ENCODE measurements at regions not wholly inside any gene's neighbourhood (a gene's known extent, or its start where the extent isn't known, plus 50 kb on each side); places are given as distances from the start of the nearest gene placed in this dataset.

DNA sequence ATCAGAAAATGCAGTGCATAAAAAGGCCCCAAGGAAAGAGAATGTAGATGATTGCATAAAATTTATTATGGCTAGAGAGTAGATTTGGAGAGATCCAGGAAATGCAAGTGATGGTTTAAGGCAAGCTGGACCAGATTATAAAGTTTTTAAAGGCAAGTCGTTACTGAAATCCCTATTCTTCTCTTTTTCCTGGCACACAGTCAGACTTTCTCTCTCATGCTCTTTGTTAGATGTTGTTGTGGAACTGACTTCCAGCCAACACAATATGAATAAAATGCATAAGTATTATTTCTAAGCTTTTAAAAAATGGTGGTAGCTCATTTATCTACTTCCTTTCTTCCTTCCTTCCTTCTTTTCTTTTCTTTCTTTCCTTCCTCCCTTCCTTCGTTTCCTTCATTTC is 1085.4 kb upstream of the CDH6 start:
- Mint-ChIP-seq H3K27ac (no peak overlapping the region), H3K9me3 (peaks cover 2 to 44% (median 21%) of the 10 kb centered on the region in 9 donors), H3K36me3 (no peaks in the 10 kb centered on the region), H3K4me3 (no peak overlapping the region), H3K4me1 (no peaks in the 10 kb centered on the region), H3K27me3 (no peaks in the 10 kb centered on the region)
- POLR2A ChIA-PET, result no interaction called here
- no peak for ATAC-seq
- DNase-seq, result no peak

DNA sequence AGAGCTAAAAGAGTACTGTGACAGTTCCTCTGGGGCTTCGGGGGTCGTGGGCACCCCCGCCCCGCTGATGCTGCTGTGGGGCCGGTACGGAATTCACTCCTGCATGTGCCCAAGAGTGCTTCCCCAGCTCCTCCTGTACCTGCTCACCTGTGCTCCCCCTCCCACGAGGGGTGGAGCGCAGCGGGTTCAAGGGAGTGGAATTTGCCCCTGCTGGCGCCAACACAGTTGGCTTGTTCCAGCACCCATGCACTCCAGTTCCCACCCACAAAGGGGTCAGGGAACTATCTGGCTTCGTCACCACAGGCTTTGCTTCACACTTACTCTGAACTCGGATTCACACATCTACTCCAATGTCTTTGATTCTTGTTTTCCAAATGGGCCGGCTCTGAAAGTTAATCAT is 1086.9 kb upstream of the CDH6 start:
- POLR2A ChIA-PET, result no interaction called here
- Mint-ChIP-seq H3K27me3 (no peaks in the 10 kb centered on the region), H3K4me1 (no peaks in the 10 kb centered on the region), H3K4me3 (no peak overlapping the region), H3K27ac (no peak overlapping the region), H3K36me3 (no peaks in the 10 kb centered on the region), H3K9me3 (peaks cover 2 to 34% (median 11%) of the 10 kb centered on the region in 9 donors)
- no peak for DNase-seq
- ATAC-seq, result no peak

DNA sequence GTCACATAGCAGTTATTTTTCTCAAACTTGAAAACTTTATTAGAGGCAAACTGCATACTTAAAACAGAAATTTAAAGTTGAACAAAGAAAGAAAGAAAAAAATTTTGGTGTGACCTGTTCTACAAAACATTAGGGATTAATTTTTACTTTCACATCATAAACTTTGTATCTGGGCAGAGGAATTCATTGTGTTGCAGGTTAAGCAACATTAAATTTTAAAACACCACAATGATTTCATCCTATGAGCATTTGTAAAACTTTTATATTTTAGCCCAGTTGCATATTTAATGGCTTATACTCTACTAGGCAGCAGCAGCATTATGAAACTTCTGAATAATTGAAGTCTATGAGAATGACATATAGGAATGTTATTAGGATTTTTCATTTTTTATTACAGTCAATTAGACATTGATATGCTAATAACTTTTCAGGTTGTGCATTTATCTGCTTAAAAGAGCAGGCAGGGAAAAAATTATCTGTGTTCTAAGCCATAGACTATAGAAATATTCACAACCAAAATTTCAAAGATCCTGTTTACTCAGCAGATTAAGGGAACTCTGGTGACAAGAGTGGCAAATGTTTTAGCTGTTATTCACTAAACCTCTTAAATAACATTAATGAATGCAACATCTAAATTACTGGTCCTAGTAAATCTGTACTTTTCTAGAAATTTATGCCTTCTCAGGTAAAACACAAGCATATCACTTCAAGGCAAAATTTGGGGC is 1088.5 kb upstream of the CDH6 start:
- no peak overlapping the region for H3K4me3 Mint-ChIP-seq
- DNase-seq (no peak), ATAC-seq (no peak)
- H3K36me3 Mint-ChIP-seq, result peaks cover 0 to 1% (median 0%) of the 10 kb centered on the region in 3 donors
- H3K4me1 Mint-ChIP-seq, result no peaks in the 10 kb centered on the region
- no peaks in the 10 kb centered on the region for H3K27me3 Mint-ChIP-seq
- peaks cover 2 to 30% (median 16%) of the 10 kb centered on the region in 9 donors for H3K9me3 Mint-ChIP-seq
- H3K27ac Mint-ChIP-seq, result no peak overlapping the region
- POLR2A ChIA-PET, result no interaction called here

DNA sequence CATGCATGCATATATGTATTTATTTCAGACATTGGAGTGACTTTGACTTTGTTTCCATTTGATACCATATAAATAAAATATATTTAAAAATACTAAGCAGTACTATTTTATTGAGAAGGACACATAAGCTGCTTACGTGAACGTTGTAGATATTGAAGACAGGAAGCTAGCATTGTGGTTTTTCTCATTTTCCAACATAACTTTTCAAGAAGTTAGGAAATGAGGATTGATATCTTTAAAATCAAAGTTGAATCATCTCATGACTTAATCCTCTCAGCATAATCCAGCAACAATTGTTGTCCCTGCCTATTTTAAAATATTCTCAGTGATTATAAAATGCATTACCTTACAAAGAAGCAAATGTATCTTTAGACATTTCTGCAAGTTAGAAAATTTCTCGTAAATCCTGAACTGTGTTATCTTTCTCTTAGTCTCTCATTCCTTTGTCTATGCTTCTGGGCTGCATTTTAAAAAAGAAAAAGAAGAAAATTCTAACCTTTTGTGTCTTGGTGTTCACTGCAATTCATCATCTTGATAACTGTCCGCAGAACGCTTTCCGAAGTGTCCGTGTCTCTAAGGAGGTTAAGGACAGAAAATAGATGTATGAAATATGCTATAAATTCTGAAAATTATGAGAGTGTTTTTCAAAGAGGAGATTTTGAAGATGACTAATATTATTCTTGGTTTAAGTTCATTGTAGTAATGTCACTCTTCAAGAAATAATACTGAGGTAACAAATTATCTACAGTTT is 1089.9 kb upstream of the CDH6 start:
- H3K36me3 Mint-ChIP-seq, result peaks cover 0 to 4% (median 0%) of the 10 kb centered on the region in 3 donors
- H3K9me3 Mint-ChIP-seq, result peaks cover 2 to 30% (median 16%) of the 10 kb centered on the region in 9 donors
- DNase-seq, result no peak
- no peaks in the 10 kb centered on the region for H3K4me1 Mint-ChIP-seq
- H3K27ac Mint-ChIP-seq, result no peak overlapping the region
- H3K27me3 Mint-ChIP-seq, result no peaks in the 10 kb centered on the region
- no peak for ATAC-seq
- POLR2A ChIA-PET, result no interaction called here
- H3K4me3 Mint-ChIP-seq, result no peak overlapping the region

DNA sequence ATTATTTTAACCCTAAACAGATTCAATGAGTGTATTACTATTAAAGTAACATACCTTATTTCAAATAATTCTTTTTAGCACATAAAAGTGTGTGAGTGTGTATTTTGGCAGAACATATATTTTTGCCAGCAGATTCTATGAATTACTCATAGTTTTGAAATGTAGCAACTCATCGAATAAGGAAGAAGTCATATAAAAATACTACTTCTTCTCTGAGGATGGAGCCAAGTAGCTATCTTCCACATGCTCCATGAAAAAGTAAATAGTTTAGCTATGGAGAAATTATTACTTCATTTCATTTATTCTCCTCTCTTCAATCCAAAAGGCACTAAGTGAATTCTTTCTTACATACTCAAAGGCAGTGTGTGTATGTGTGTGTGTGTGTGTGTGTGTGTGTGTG is 1090.4 kb upstream of the CDH6 start:
- no peak for DNase-seq
- Mint-ChIP-seq H3K4me3 (no peak overlapping the region), H3K9me3 (peaks cover 2 to 27% (median 16%) of the 10 kb centered on the region in 9 donors), H3K4me1 (no peaks in the 10 kb centered on the region), H3K27me3 (no peaks in the 10 kb centered on the region), H3K27ac (no peak overlapping the region), H3K36me3 (peaks cover 0 to 4% (median 0%) of the 10 kb centered on the region in 3 donors)
- POLR2A ChIA-PET, result no interaction called here
- ATAC-seq, result no peak

DNA sequence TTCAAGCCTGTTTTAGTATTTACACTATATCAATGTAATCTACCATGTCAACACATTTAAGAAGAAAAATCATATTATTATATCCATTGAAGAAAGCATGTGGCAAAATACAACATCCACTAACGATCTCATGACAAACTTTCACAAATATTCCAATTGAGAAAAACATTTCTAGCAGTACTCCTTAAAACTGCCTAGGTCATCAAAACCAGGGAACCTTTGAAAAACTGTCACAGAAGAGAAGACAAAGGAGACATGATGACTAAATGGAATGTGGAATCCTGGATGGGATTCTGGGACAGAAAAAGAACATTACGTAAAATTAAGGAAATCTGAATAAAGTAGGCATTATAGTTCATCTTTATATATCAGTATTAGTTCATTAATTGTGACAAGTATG is 1091.3 kb upstream of the CDH6 start:
- peaks cover 0 to 4% (median 0%) of the 10 kb centered on the region in 3 donors for H3K36me3 Mint-ChIP-seq
- DNase-seq (no peak), ATAC-seq (no peak)
- H3K9me3 Mint-ChIP-seq, result peaks cover 2 to 27% (median 12%) of the 10 kb centered on the region in 9 donors
- POLR2A ChIA-PET, result no interaction called here
- no peak overlapping the region for H3K27ac Mint-ChIP-seq
- no peaks in the 10 kb centered on the region for H3K27me3 Mint-ChIP-seq
- no peak overlapping the region for H3K4me3 Mint-ChIP-seq
- H3K4me1 Mint-ChIP-seq, result no peaks in the 10 kb centered on the region

DNA sequence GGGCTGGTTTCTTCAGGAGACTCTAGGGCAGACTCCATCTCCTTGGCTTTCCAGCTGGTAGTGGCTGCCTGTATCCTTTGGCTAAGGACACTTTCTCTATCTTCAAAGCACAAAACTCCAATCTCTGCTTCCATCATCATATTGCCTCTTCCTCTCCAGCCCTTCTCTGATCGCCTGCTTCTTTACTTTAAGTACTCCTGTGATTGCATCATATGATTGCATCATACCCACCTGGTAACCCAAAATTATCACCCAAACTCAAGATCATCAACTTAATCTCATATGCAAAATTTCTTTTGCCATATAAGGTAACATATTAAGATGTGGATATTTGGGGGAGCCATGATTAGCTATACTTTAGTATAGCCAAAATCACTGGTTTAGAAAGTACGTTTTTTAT is 1092.6 kb upstream of the CDH6 start:
- Mint-ChIP-seq H3K27me3 (no peaks in the 10 kb centered on the region), H3K27ac (no peak overlapping the region), H3K4me1 (no peaks in the 10 kb centered on the region), H3K4me3 (no peak overlapping the region), H3K9me3 (peaks cover 5 to 19% (median 11%) of the 10 kb centered on the region in 9 donors), H3K36me3 (peaks cover 0 to 4% (median 0%) of the 10 kb centered on the region in 3 donors)
- POLR2A ChIA-PET, result no interaction called here
- no peak for DNase-seq
- no peak for ATAC-seq

DNA sequence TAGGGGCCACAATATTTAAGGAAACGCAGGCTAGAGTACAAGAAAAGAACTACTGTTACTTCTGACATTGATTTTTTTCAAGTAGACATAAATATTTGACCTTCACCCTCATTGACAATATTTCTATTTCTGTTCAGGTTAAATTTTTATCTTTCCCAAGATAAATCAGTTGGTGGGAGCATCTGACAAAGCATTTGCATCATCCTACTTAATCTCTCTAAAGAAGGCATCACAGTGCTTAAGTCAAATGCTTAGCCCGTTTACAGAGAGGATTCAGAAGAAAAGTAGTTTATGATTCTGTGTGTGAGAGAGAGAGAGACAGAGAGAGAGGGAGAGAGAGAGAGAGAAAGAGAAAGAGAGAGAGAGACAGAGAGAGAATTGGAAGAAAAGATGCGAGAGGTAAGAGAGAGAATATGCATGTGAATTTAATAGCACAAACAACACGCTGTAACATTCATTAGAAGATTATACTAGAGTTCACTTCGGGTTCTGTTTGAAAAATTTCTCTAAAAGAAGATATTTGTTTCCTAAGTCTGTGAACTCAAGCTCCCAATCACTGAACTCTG is 1093.3 kb upstream of the CDH6 start:
- POLR2A ChIA-PET, result no interaction called here
- DNase-seq (no peak), ATAC-seq (no peak)
- Mint-ChIP-seq H3K4me3 (no peak overlapping the region), H3K4me1 (no peaks in the 10 kb centered on the region), H3K9me3 (peaks cover 5 to 24% (median 9%) of the 10 kb centered on the region in 9 donors), H3K36me3 (peaks cover 0 to 4% (median 0%) of the 10 kb centered on the region in 3 donors), H3K27me3 (no peaks in the 10 kb centered on the region), H3K27ac (no peak overlapping the region)

DNA sequence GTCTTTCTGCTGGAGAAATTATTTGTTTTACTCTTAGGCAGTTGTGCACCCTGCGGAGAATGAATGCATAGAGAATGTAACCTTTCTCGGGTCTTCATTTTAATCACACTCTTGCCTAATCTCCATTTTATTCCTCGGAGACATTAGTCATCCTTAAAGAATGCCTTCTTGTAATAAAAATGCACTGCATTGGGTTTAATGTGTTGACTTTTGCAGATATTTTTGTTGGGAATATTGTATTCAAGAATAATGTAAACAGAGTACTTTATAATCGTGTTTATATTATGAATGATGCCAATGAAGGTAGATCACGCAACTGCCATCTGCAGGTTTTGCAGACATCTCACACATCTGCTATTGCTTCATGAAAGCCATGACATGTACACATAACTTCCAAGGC is 1093.9 kb upstream of the CDH6 start:
- Mint-ChIP-seq H3K9me3 (peaks cover 5 to 26% (median 10%) of the 10 kb centered on the region in 9 donors), H3K27me3 (no peaks in the 10 kb centered on the region), H3K4me1 (no peaks in the 10 kb centered on the region), H3K36me3 (peaks cover 0 to 4% (median 0%) of the 10 kb centered on the region in 3 donors), H3K27ac (no peak overlapping the region), H3K4me3 (no peak overlapping the region)
- DNase-seq (no peak), ATAC-seq (no peak)
- POLR2A ChIA-PET, result no interaction called here

DNA sequence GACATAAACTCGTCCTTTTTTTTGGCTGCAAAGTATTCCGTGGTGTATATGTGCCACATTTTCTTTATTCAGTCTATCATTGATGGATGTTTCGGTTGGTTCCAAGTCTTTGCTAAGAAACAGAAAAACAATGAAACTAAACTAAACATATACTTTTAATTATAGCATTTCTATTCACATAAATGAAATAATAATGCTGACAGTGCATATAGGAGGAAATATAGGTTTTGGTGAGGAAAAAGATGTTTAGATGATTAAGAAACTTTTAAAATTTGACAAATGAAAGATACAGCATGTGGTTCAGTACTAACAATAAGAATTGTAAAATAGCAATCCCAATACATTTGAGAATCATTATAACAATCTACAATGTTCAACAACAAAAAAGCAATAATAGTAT is 1094.5 kb upstream of the CDH6 start:
- no peak overlapping the region for H3K4me3 Mint-ChIP-seq
- peaks cover 5 to 30% (median 10%) of the 10 kb centered on the region in 9 donors for H3K9me3 Mint-ChIP-seq
- peaks cover 0 to 4% (median 0%) of the 10 kb centered on the region in 3 donors for H3K36me3 Mint-ChIP-seq
- no peaks in the 10 kb centered on the region for H3K27me3 Mint-ChIP-seq
- POLR2A ChIA-PET, result no interaction called here
- H3K27ac Mint-ChIP-seq, result no peak overlapping the region
- ATAC-seq (no peak), DNase-seq (no peak)
- no peaks in the 10 kb centered on the region for H3K4me1 Mint-ChIP-seq

DNA sequence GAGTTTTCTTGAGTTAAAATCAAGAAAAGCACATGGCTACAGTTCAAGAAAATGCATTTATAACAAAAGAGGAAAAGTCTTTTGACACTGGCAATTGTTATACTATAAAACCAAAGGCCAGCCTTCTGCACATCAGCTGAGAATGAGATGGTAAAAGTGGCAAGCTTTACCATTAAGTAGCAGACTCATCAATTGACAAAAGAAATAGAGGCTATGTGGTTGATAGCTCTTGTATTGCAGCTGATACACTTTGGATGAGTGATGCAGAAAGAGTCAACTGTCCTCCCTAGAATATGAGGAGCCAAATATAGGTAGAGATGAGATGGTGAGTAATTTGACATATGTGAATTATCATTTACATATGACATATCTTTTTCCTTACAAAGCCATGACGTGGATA is 1100.9 kb upstream of the CDH6 start:
- no peak for ATAC-seq
- Mint-ChIP-seq H3K27me3 (no peaks in the 10 kb centered on the region), H3K4me1 (no peaks in the 10 kb centered on the region), H3K9me3 (peaks cover 0 to 27% (median 5%) of the 10 kb centered on the region in 9 donors), H3K36me3 (no peaks in the 10 kb centered on the region), H3K27ac (no peak overlapping the region), H3K4me3 (no peak overlapping the region)
- no peak for DNase-seq
- POLR2A ChIA-PET, result no interaction called here

DNA sequence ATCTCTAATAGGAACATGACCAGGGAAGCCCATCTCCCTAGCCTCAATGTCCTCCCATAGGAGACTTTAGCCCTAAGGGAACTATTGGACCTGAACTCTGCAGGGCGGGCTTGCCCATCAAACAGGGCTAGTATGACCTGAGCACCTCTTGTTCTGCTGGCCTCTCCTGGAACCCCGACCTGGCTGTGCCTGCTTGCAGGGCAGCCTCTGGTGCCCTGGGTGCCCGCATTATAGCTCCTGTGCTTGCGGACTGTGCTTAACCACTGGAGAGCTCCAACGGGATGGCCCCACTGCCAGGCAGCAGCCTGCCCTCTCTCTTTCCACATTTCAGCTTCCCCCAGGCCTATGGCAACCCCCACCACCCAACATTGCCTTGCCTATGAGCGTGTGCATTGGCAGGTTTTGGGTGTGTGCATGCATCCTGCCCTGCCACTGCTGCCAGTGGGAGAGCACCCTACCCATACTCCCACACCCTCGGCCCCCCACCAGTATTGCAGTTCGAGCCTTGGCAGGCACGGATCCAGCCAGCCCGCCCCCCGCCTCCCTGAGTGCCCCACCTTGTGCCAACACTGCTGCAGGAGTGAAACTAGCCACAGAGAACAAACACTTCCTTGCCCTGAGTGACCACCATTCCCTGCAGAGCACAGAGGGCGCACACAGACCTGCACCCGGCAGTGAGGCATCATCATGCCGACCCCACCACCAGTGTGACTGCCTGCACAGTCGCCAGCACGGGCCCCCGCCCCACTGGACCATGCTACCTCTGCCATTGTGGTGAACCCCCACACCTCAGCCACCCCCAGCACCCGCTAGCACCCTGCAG is 1123.8 kb upstream of the CDH6 start:
- Mint-ChIP-seq H3K4me3 (no peak overlapping the region), H3K36me3 (no peaks in the 10 kb centered on the region), H3K27me3 (no peaks in the 10 kb centered on the region), H3K27ac (no peak overlapping the region), H3K9me3 (peaks cover 7 to 32% (median 14%) of the 10 kb centered on the region in 9 donors), H3K4me1 (no peaks in the 10 kb centered on the region)
- no peak for ATAC-seq
- POLR2A ChIA-PET, result no interaction called here
- no peak for DNase-seq

DNA sequence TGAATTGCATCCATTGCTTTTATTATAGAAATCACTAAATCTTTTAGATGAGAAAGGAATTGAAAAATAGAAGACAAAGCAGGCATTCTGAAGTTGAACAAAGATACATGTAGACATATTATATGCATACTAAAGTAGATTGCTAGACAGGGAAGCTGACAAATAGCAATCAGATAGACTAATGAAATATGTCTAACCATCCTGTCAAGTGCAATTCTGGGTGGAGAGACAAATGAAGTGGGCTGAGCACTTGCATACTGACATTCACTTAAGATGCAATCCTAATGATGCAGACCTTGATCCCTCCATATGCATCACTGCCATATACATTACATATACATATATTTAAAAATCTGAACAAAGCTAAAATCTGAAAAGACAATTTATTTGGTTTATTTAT is 1130.0 kb upstream of the CDH6 start:
- peaks cover 2 to 12% (median 3%) of the 10 kb centered on the region in 9 donors for H3K9me3 Mint-ChIP-seq
- POLR2A ChIA-PET, result no interaction called here
- no peaks in the 10 kb centered on the region for H3K27me3 Mint-ChIP-seq
- no peaks in the 10 kb centered on the region for H3K36me3 Mint-ChIP-seq
- no peak overlapping the region for H3K27ac Mint-ChIP-seq
- H3K4me3 Mint-ChIP-seq, result no peak overlapping the region
- DNase-seq (no peak), ATAC-seq (no peak)
- no peaks in the 10 kb centered on the region for H3K4me1 Mint-ChIP-seq

Data from naive thymus-derived CD8-positive, alpha-beta T cell (primary cell).